ENCODE measurements at regions not wholly inside any gene's neighbourhood (a gene's known extent, or its start where the extent isn't known, plus 50 kb on each side); places are given as distances from the start of the nearest gene placed in this dataset.
"Not testable (repeated sequence)": the region's sequence is repeated elsewhere in the genome, so short reads cannot be mapped to it uniquely, and the experiment has no call there.

DNA sequence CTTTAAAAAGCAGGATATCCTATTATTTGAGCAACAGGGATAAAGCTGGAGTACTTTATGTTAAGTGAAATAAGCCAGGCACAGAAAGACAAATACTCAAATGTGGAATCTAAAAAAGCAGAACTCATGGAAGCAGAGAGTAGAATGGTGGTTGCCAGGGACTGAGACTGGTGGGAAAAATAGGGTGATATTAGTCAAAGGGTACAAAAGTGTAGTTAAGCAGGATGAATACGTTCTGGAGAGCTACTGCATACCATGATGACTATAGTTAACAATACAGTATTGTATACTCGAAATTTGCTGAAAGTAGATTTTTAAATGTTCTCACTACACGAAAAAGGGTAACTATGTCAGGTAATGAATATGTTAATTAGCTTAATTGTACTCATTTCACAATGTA, 125.5 kb upstream of the VSTM2A start:
- Histone ChIP-seq H3K4me1 (ENCODE audit: control insufficient read depth, insufficient read depth, low read length) (0 out of 2 replicates have a peak, but pooled peaks cover 6% of the 10 kb centered on the region), H3K9ac (ENCODE audit: low read depth, low read length) (no peak overlapping the region), H3K27me3 (ENCODE audit: control insufficient read depth, insufficient read depth, low read length) (no peaks in the 10 kb centered on the region), H3K9me3 (ENCODE audit: control insufficient read depth, insufficient read depth, low read length) (no peaks in the 10 kb centered on the region; the same call in 1 of the 2 replicates), H3K36me3 (ENCODE audit: control insufficient read depth, insufficient read depth, low read length) (no peaks in the 10 kb centered on the region), H3K4me3 (ENCODE audit: low read depth, low read length) (no peak overlapping the region), H3K27ac (ENCODE audit: low read depth, low read length) (no peak overlapping the region)

DNA sequence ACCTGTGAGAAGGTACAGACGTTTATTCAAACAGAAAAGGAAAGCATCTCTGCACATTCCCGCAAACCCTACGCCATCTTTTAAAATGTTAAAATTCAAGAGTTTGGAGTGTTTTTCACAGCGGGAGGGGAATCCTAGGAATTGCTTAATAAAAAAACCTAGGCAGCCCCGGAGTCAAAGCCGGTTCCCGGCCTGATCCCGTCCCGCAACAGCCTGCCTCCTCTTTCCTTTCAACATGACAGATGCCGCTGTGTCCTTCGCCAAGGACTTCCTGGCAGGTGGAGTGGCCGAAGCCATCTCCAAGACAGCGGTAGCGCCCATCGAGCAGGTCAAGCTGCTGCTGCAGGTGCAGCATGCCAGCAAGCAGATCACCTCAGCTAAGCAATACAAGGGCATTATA, 123.0 kb upstream of the VSTM2A start:
- Histone ChIP-seq H3K9me3 (ENCODE audit: control insufficient read depth, insufficient read depth, low read length) (no peaks in the 10 kb centered on the region; the same call in 1 of the 2 replicates), H3K36me3 (ENCODE audit: control insufficient read depth, insufficient read depth, low read length) (no peaks in the 10 kb centered on the region), H3K4me1 (ENCODE audit: control insufficient read depth, insufficient read depth, low read length) (0 out of 2 replicates have a peak, but pooled peaks cover 6% of the 10 kb centered on the region), H3K27ac (ENCODE audit: low read depth, low read length) (no peak overlapping the region), H3K9ac (ENCODE audit: low read depth, low read length) (no peak overlapping the region), H3K27me3 (ENCODE audit: control insufficient read depth, insufficient read depth, low read length) (no peaks in the 10 kb centered on the region), H3K4me3 (ENCODE audit: low read depth, low read length) (no peak overlapping the region)

DNA sequence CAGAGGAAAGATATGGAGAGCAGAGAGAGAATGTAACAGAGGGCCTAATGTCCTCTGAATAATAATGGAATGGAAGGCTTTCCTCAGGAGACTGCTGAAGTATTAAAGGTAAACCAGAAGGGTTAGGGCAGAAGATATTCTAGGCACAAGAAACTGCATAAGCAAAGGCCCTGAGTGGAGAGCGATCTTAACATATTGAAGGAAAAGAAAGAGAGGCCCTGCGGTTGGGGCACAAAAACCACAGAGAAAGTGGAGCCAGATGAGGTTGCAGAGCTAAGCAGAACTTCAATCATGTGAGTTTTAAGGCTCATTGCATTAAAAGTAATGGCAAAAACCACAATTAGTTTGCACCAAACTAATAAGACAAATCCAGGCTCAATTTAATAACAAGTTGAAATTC, 115.8 kb upstream of the VSTM2A start:
- H3K4me3 ChIP-seq (ENCODE audit: low read depth, low read length): no peak overlapping the region
- H3K27me3 ChIP-seq (ENCODE audit: control insufficient read depth, insufficient read depth, low read length): no peaks in the 10 kb centered on the region
- no peaks in the 10 kb centered on the region for H3K9me3 ChIP-seq (ENCODE audit: control insufficient read depth, insufficient read depth, low read length)
- H3K4me1 ChIP-seq (ENCODE audit: control insufficient read depth, insufficient read depth, low read length): no peaks in the 10 kb centered on the region
- no peak overlapping the region for H3K27ac ChIP-seq (ENCODE audit: low read depth, low read length)
- H3K36me3 ChIP-seq (ENCODE audit: control insufficient read depth, insufficient read depth, low read length): no peaks in the 10 kb centered on the region
- no peak overlapping the region for H3K9ac ChIP-seq (ENCODE audit: low read depth, low read length)

DNA sequence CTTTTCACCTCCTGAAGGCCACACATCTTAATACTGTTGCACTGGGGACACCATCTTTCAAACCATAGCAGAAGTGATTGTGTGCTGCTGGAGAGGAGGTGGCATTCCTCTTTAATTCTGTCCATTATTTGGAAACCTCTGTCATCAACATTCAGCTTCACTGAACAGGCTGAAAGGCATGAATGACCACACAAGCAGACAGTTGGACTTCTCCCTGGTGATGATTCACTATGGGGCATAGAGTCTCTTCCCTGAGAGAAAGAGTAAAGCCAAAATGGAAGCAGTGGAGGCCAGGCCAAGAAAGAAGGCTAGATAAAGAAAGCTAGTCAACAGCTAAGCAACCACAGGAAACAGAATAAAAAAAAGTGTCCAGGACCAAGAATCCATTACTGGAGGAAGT, 113.1 kb upstream of the VSTM2A start:
- Histone ChIP-seq H3K36me3 (ENCODE audit: control insufficient read depth, insufficient read depth, low read length) (no peaks in the 10 kb centered on the region), H3K27ac (ENCODE audit: low read depth, low read length) (no peak overlapping the region), H3K4me3 (ENCODE audit: low read depth, low read length) (no peak overlapping the region), H3K4me1 (ENCODE audit: control insufficient read depth, insufficient read depth, low read length) (no peaks in the 10 kb centered on the region), H3K27me3 (ENCODE audit: control insufficient read depth, insufficient read depth, low read length) (no peaks in the 10 kb centered on the region), H3K9ac (ENCODE audit: low read depth, low read length) (no peak overlapping the region), H3K9me3 (ENCODE audit: control insufficient read depth, insufficient read depth, low read length) (no peaks in the 10 kb centered on the region)

DNA sequence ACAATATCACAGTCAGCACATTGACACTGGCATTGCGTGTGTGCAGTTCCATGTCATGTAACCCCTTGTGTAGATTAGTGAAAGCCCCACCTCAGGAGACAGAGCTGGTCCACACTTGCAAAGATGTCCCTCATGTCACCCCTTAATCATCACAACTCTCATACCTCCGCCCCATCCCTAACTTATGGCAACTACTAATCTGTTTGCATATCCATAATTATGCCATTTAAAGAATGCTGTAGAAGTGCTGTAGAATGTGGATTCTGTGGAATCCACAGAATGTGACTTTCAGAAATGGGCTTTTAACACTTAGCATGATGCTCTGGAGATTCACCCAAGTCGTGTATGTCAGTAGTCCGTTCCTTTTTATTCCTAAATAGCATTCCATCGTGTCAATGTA, 102.8 kb upstream of the VSTM2A start:
- H3K9me3 ChIP-seq (ENCODE audit: control insufficient read depth, insufficient read depth, low read length): no peaks in the 10 kb centered on the region; the same call in none of the 2 replicates
- H3K27me3 ChIP-seq (ENCODE audit: control insufficient read depth, insufficient read depth, low read length): no peaks in the 10 kb centered on the region
- H3K36me3 ChIP-seq (ENCODE audit: control insufficient read depth, insufficient read depth, low read length): no peaks in the 10 kb centered on the region
- no peak overlapping the region for H3K27ac ChIP-seq (ENCODE audit: low read depth, low read length)
- H3K9ac ChIP-seq (ENCODE audit: low read depth, low read length): no peak overlapping the region
- no peaks in the 10 kb centered on the region for H3K4me1 ChIP-seq (ENCODE audit: control insufficient read depth, insufficient read depth, low read length)
- no peak overlapping the region for H3K4me3 ChIP-seq (ENCODE audit: low read depth, low read length)

DNA sequence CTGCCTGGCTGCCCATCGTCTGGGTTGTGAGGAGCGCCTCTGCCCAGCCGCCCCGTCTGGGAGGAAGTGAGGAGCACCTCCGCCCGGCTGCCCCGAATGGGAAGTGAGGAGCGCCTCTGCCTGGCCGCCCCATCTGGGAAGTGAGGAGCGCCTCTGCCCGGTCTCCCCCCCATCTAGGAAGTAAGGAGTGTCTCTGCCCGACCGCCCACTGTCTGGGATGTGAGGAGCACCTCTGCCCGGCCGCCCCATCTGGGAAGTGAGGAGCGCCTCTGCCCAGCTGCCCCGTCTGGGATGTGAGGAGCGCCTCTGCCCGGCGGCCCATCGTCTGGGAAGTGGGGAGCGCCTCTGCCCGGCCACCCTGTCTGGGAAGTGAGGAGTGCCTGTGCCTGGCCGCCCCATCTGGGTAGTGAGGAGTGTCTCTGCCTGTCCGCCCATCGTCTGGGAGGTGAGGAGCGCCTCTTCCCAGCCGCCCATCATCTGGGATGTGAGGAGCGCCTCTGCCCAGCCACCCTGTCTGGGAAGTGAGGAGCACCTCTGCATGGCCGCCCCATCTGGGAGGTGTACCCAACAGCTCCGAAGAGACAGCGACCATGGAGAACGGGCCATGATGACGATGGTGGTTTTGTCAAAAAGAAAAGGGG, 98.0 kb upstream of the VSTM2A start:
- H3K9ac ChIP-seq (ENCODE audit: low read depth, low read length); H3K4me1 ChIP-seq (ENCODE audit: control insufficient read depth, insufficient read depth, low read length); H3K9me3 ChIP-seq (ENCODE audit: control insufficient read depth, insufficient read depth, low read length); H3K36me3 ChIP-seq (ENCODE audit: control insufficient read depth, insufficient read depth, low read length); H3K27ac ChIP-seq (ENCODE audit: low read depth, low read length); H3K4me3 ChIP-seq (ENCODE audit: low read depth, low read length); H3K27me3 ChIP-seq (ENCODE audit: control insufficient read depth, insufficient read depth, low read length): not testable (repeated sequence)

DNA sequence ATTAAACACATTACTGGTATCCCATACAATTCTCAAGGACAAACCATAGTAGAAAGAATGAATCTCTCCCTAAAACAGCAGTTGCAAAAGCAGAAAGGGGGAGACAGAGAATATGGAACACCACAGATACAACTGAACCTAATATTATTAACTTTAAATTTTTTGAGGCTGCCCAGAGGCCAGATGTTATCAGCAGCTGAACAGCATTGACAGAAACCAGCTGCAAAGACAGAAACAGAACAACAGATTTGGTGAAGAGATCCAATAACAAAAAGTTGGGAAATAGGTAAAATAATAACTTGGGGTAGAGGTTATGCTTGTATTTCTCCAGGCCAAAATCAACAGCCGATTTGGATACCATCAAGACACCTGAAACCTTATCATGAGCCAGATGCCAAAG, 89.0 kb upstream of the VSTM2A start:
- not testable (repeated sequence) for H3K27ac ChIP-seq (ENCODE audit: low read depth, low read length); H3K27me3 ChIP-seq (ENCODE audit: control insufficient read depth, insufficient read depth, low read length); H3K36me3 ChIP-seq (ENCODE audit: control insufficient read depth, insufficient read depth, low read length); H3K4me3 ChIP-seq (ENCODE audit: low read depth, low read length); H3K4me1 ChIP-seq (ENCODE audit: control insufficient read depth, insufficient read depth, low read length); H3K9ac ChIP-seq (ENCODE audit: low read depth, low read length)
- H3K9me3 ChIP-seq (ENCODE audit: control insufficient read depth, insufficient read depth, low read length): peaks cover 35% of the 10 kb centered on the region

DNA sequence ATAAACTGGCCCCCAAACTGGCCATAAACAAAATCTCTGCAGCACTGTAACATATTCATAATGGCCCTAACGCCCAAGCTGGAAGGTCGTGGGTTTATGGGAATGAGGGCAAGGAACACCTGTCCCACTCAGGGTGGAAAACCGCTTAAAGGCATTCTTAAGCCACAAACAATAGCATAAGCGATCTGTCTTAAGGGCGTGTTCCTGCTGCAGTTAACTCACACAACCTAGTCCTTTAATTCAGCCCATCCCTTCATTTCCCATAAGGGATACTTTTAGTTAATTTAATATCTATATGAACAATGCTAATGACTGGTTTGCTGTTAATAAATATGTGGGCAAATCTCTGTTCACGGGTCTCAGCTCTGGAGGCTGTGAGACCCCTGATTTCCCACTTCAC, 87.5 kb upstream of the VSTM2A start:
- not testable (repeated sequence) for H3K36me3 ChIP-seq (ENCODE audit: control insufficient read depth, insufficient read depth, low read length); H3K9ac ChIP-seq (ENCODE audit: low read depth, low read length); H3K27me3 ChIP-seq (ENCODE audit: control insufficient read depth, insufficient read depth, low read length); H3K4me1 ChIP-seq (ENCODE audit: control insufficient read depth, insufficient read depth, low read length); H3K27ac ChIP-seq (ENCODE audit: low read depth, low read length); H3K4me3 ChIP-seq (ENCODE audit: low read depth, low read length)
- H3K9me3 ChIP-seq (ENCODE audit: control insufficient read depth, insufficient read depth, low read length): peaks cover 39% of the 10 kb centered on the region

DNA sequence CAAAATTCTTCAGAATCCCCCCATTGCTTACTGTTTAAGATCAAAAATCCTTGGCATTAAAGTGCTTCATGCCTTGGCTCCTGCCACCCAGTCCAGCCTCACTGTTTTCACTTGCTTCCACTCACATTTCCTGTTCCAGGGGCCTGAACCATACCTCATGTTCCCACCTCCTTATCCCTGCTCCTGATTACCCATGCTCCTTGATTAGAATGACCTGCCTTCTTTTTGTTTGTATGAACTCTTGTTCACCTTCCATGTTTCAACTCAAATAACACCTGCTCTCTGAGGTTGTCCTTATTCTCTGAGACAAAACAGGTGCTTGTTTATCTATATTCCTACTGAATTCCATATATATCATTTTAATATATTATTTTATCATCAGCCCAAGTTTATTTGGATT, 77.1 kb upstream of the VSTM2A start:
- Histone ChIP-seq H3K27ac (ENCODE audit: low read depth, low read length) (no peak overlapping the region), H3K4me1 (ENCODE audit: control insufficient read depth, insufficient read depth, low read length) (no peaks in the 10 kb centered on the region), H3K36me3 (ENCODE audit: control insufficient read depth, insufficient read depth, low read length) (no peaks in the 10 kb centered on the region), H3K27me3 (ENCODE audit: control insufficient read depth, insufficient read depth, low read length) (no peaks in the 10 kb centered on the region), H3K9ac (ENCODE audit: low read depth, low read length) (no peak overlapping the region), H3K9me3 (ENCODE audit: control insufficient read depth, insufficient read depth, low read length) (no peaks in the 10 kb centered on the region; the same call in 1 of the 2 replicates), H3K4me3 (ENCODE audit: low read depth, low read length) (no peak overlapping the region)

DNA sequence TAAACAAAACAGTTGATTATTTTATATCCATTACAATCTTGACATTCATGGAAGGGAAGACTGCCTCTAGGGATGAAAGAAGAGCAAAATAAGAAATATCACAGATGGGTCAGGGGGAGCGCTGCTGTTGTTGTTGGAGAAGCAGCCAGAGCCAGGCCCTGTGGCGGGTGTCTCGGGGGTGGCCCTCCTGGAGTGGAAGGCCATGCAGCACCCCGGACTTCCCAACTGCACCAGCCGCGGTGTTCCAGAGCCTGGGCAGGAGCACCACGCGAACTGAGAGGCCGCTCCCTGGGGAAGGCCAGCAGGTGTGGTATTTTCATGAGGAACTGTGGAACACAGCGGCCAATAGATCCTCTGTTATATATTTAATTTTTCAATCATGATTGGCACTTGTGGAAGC, 72.4 kb upstream of the VSTM2A start:
- Histone ChIP-seq H3K27ac (ENCODE audit: low read depth, low read length) (no peak overlapping the region), H3K27me3 (ENCODE audit: control insufficient read depth, insufficient read depth, low read length) (no peaks in the 10 kb centered on the region), H3K9ac (ENCODE audit: low read depth, low read length) (no peak overlapping the region), H3K4me3 (ENCODE audit: low read depth, low read length) (no peak overlapping the region), H3K36me3 (ENCODE audit: control insufficient read depth, insufficient read depth, low read length) (no peaks in the 10 kb centered on the region), H3K4me1 (ENCODE audit: control insufficient read depth, insufficient read depth, low read length) (no peaks in the 10 kb centered on the region), H3K9me3 (ENCODE audit: control insufficient read depth, insufficient read depth, low read length) (no peaks in the 10 kb centered on the region; the same call in 1 of the 2 replicates)

DNA sequence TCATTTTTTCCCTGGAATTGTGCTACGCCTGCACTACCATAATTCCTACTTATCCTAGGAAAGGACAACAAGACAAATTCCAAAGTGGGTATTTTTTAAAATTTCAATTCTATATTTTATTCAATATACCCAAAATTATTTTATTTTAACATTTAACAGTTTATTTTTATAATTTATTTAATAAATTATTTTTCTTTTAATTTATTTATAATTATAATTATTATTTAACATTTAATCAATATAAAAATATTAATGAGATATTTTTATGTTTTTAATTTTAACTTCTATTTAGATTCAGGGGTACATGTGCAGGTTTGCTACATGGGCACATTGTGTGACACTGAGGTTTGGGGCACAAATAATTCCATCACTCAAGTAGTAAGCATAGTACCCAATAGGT, 65.6 kb upstream of the VSTM2A start:
- Histone ChIP-seq H3K27ac (ENCODE audit: low read depth, low read length) (no peak overlapping the region), H3K4me1 (ENCODE audit: control insufficient read depth, insufficient read depth, low read length) (no peaks in the 10 kb centered on the region), H3K9ac (ENCODE audit: low read depth, low read length) (no peak overlapping the region), H3K9me3 (ENCODE audit: control insufficient read depth, insufficient read depth, low read length) (no peaks in the 10 kb centered on the region), H3K27me3 (ENCODE audit: control insufficient read depth, insufficient read depth, low read length) (no peaks in the 10 kb centered on the region), H3K36me3 (ENCODE audit: control insufficient read depth, insufficient read depth, low read length) (no peaks in the 10 kb centered on the region), H3K4me3 (ENCODE audit: low read depth, low read length) (no peak overlapping the region)

DNA sequence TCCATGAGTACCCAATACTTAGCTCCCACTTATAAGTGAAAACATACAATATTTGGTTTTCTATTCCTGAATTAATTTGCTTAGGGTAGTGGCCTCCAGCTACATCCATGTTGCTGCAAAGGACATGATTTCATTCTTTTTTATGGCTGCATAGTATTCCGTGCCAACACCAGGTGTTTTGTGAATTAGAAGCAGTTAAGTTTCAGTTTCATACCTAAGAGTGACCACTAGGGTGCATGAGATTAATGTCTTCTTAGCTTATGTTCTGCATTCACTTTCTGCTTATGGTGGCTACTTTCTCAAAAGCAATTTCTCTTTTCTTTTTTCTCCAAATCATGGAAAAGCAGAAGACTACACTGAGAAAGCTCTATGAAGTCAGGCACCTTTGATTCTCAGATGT, 65.1 kb upstream of the VSTM2A start:
- Histone ChIP-seq H3K27me3 (ENCODE audit: control insufficient read depth, insufficient read depth, low read length) (no peaks in the 10 kb centered on the region), H3K9ac (ENCODE audit: low read depth, low read length) (no peak overlapping the region), H3K27ac (ENCODE audit: low read depth, low read length) (no peak overlapping the region), H3K4me3 (ENCODE audit: low read depth, low read length) (no peak overlapping the region), H3K4me1 (ENCODE audit: control insufficient read depth, insufficient read depth, low read length) (no peaks in the 10 kb centered on the region), H3K36me3 (ENCODE audit: control insufficient read depth, insufficient read depth, low read length) (no peaks in the 10 kb centered on the region), H3K9me3 (ENCODE audit: control insufficient read depth, insufficient read depth, low read length) (no peaks in the 10 kb centered on the region)
